MCF 10A (cell line): ENCODE measurements at regions not wholly inside any gene's neighbourhood (a gene's known extent, or its start where the extent isn't known, plus 50 kb on each side); places are given as distances from the start of the nearest gene placed in this dataset.

ENCODE experiments used
- BruUV-seq: library from RNA; stranded (reverse); fragments of 400-500 nt; replicated peaks from 2 replicates; lab custom pipeline; 2021; lab: Mats Ljungman, UMichigan
- CTCF ChIA-PET: fragments of 300-600 bp; sonication (Branson Sonifier 250); formaldehyde crosslinking; extraction: SDS; loops from one replicate; lab custom pipeline; 2021; ENCODE audit warnings: antibody characterized with exemption, inconsistent platforms; lab: Yijun Ruan, JAX
- POLR2A ChIA-PET: fragments of 300-600, 350-650 bp; sonication (Branson Sonifier 250); formaldehyde crosslinking; extraction: SDS; loops from one replicate; lab custom pipeline; 2020; ENCODE audit warnings: antibody characterized with exemption, inconsistent platforms; lab: Yijun Ruan, JAX
- DNase-seq: peaks from one replicate; pipeline ENCODE4 v3.0.0-alpha.2; 2018; ENCODE audit not compliant: unreplicated experiment
- H3K27ac Mint-ChIP-seq: one replicate; pipeline ENCODE4 v1.8.0; 2022; ENCODE audit warnings: mild to moderate bottlenecking, low read depth, mixed read lengths; ENCODE audit not compliant: unreplicated experiment
- H3K27me3 Mint-ChIP-seq: one replicate; pipeline ENCODE4 v1.8.0; 2022; ENCODE audit warnings: mixed read lengths; ENCODE audit not compliant: insufficient read depth, unreplicated experiment
- H3K36me3 Mint-ChIP-seq: one replicate; pipeline ENCODE4 v1.8.0; 2022; ENCODE audit warnings: mild to moderate bottlenecking, moderate library complexity, mixed read lengths; ENCODE audit not compliant: insufficient read depth, unreplicated experiment
- H3K4me1 Mint-ChIP-seq: one replicate; pipeline ENCODE4 v1.8.0; 2022; ENCODE audit warnings: mixed read lengths; ENCODE audit not compliant: insufficient read depth, unreplicated experiment
- H3K4me3 Mint-ChIP-seq: one replicate; pipeline ENCODE4 v1.8.0; 2022; ENCODE audit warnings: mild to moderate bottlenecking, moderate library complexity, mixed read lengths; ENCODE audit not compliant: unreplicated experiment
- H3K9me3 Mint-ChIP-seq: one replicate; pipeline ENCODE4 v1.8.0; 2022; ENCODE audit warnings: mixed read lengths; ENCODE audit not compliant: unreplicated experiment
- CTCF ChIP-seq: fragments of 200-600 bp; IDR thresholded peaks from one replicate; pipeline ENCODE4 v1.8.0; 2022; ENCODE audit warnings: antibody characterized with exemption, mild to moderate bottlenecking; ENCODE audit not compliant: unreplicated experiment
- intact Hi-C: fragments of 100-400 bp; cut with micrococcal nuclease; formaldehyde crosslinking; loops from 2 replicates; pipeline ENCODE4 v1.14.1; 2022

GRCh38 chr18:76730901-76731300 lies 91.5 kb upstream of the ZNF236 start:
- Mint-ChIP-seq H3K27ac (no peak overlapping the region), H3K4me3 (no peak overlapping the region), H3K27me3 (no peaks in the 10 kb centered on the region), H3K4me1 (no peaks in the 10 kb centered on the region), H3K9me3 (peaks cover 21% of the 10 kb centered on the region), H3K36me3 (no peaks in the 10 kb centered on the region)
- POLR2A ChIA-PET = interaction anchor here (0.7 kb wide), 2 partner anchors 47 to 377 kb away, joined by 4 read pairs; no protein-coding TSS in a partner anchor
- intact Hi-C loops = no loop called here
- no peak for TF ChIP-seq CTCF
- no peak for DNase-seq
- no TSS peak for BruUV-seq
- CTCF ChIA-PET = interaction anchor here (1.4 kb wide), 1 partner anchor 44 kb away, joined by 3 read pairs; no protein-coding TSS in a partner anchor

DNA sequence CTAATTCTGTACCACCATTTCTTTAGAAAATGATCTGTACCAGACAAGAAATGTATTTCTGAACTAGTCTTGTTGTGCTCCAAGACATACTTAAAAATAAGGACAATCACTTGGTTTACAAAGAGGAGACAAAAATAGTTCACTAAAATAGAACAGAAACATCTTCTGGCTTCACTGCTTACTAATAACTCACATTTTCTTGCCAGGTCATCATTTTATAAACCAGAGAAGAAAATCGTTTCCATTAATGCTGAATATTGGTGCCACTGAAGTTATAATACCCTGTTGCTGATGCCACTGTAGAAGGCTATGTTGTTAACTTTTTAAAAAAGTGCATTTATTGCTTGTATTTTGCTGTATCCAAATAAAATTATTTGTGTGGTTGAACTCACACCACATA lies 94.8 kb upstream of the ZNF236 start:
- ChIA-PET CTCF (no interaction called here), POLR2A (no interaction called here)
- Mint-ChIP-seq H3K4me1 (no peaks in the 10 kb centered on the region), H3K9me3 (peaks cover 21% of the 10 kb centered on the region), H3K36me3 (no peaks in the 10 kb centered on the region), H3K4me3 (no peak overlapping the region), H3K27ac (no peak overlapping the region), H3K27me3 (no peaks in the 10 kb centered on the region)
- no peak for TF ChIP-seq CTCF
- no TSS peak for BruUV-seq
- intact Hi-C loops = no loop called here
- no peak for DNase-seq

DNA sequence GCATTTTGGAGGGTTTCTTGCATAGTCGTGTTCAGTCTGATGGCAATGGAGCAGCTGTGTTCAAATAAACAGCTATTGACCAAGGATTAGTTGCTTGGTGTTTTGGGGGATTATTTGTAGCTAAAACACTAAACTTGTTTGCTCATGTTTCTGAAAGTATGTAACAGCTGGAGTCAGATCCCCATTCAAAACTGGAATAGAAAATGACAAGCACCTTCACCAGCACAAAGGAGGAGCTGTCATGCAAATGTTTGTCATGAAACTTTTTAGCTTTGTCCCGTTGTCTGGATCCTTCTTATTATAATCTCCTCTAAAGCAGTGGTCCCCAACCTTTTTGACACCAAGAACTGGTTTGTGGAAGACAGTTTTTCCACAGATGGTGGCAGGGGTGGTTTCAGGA lies 96.9 kb upstream of the ZNF236 start:
- no peaks in the 10 kb centered on the region for H3K4me1 Mint-ChIP-seq
- no TSS peak for BruUV-seq
- H3K27me3 Mint-ChIP-seq = no peaks in the 10 kb centered on the region
- H3K4me3 Mint-ChIP-seq = no peak overlapping the region
- TF ChIP-seq CTCF = no peak
- intact Hi-C loops = no loop called here
- POLR2A ChIA-PET = interaction anchor here (0.6 to 0.9 kb wide), 2 partner anchors 22 to 357 kb away, joined by 3 read pairs; no protein-coding TSS in a partner anchor
- H3K27ac Mint-ChIP-seq = no peak overlapping the region
- H3K36me3 Mint-ChIP-seq = no peaks in the 10 kb centered on the region
- no peak for DNase-seq
- CTCF ChIA-PET = interaction anchor here (0.7 to 1.7 kb wide), 4 partner anchors 13 to 138 kb away, joined by 3 to 6 read pairs (median 4); no protein-coding TSS in a partner anchor
- H3K9me3 Mint-ChIP-seq = peaks cover 21% of the 10 kb centered on the region

DNA sequence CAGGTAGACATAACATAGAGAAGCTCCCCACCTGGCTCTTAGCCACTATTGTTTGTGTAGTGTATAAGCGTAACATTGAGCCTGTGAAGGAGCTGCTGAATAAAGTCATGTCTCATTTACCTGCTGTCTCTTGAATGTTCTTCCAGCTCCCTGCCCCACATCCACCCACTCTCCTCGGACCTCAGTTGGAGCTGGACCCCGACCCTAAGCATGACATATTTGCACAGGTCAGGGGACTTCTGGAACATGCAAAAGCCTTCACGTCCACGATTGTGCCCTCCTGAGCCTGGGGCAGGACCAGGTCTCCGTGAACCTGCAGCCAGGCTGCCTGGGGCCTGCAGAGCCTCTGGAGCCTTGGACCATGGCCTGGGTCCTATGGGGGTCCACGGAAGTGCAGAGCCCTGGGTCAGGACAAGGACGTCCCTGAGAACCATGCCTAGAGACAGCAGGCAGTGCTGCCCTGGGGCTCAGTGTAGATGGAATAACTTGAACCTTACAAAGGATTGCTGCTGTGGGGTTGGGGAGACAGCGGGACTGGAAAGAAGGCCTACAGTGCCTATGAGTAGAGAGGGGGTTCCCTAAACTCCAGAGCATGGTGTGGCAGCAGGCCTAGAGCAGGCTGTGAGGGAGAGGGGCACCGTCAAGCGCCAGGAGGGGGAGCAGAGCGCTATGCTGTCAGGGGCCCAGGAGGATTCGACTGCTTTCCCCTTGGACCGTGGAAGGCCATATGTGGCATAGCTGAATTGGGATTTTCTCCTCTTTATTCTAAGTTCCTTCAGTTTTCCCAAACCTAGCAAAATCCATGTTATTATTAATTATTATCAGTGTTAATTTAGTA lies 99.9 kb upstream of the ZNF236 start:
- POLR2A ChIA-PET = no interaction called here
- H3K27me3 Mint-ChIP-seq = no peaks in the 10 kb centered on the region
- intact Hi-C loops = no loop called here
- no TSS peak for BruUV-seq
- CTCF ChIA-PET = no interaction called here
- no peak overlapping the region for H3K27ac Mint-ChIP-seq
- H3K36me3 Mint-ChIP-seq = no peaks in the 10 kb centered on the region
- no peaks in the 10 kb centered on the region for H3K4me1 Mint-ChIP-seq
- H3K9me3 Mint-ChIP-seq = no peaks in the 10 kb centered on the region
- DNase-seq = no peak
- no peak for TF ChIP-seq CTCF
- no peak overlapping the region for H3K4me3 Mint-ChIP-seq
